ENCODE measurements at regions not wholly inside any gene's neighbourhood (a gene's known extent, or its start where the extent isn't known, plus 50 kb on each side); places are given as distances from the start of the nearest gene placed in this dataset.

GRCh38 chr6:167648501-167649278, 178.0 kb upstream of the AFDN start:
- DNase-seq (ENCODE audit: insufficient read length, low spot score) (no peak), FAIRE-seq (no peak)
- TF ChIP-seq, protein P1, sequence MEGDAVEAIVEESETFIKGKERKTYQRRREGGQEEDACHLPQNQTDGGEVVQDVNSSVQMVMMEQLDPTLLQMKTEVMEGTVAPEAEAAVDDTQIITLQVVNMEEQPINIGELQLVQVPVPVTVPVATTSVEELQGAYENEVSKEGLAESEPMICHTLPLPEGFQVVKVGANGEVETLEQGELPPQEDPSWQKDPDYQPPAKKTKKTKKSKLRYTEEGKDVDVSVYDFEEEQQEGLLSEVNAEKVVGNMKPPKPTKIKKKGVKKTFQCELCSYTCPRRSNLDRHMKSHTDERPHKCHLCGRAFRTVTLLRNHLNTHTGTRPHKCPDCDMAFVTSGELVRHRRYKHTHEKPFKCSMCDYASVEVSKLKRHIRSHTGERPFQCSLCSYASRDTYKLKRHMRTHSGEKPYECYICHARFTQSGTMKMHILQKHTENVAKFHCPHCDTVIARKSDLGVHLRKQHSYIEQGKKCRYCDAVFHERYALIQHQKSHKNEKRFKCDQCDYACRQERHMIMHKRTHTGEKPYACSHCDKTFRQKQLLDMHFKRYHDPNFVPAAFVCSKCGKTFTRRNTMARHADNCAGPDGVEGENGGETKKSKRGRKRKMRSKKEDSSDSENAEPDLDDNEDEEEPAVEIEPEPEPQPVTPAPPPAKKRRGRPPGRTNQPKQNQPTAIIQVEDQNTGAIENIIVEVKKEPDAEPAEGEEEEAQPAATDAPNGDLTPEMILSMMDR (IDR thresholded peaks at IDR 0.05; ENCODE audit: insufficient read depth, missing control alignments) = no peak

GRCh38 chr6:167649476-167649875, 177.2 kb upstream of the AFDN start:
- DNase-seq (ENCODE audit: insufficient read length, low spot score) (no peak), FAIRE-seq (no peak)
- TF ChIP-seq, protein P1 (IDR thresholded peaks at IDR 0.05; ENCODE audit: insufficient read depth, missing control alignments) = no peak

DNA sequence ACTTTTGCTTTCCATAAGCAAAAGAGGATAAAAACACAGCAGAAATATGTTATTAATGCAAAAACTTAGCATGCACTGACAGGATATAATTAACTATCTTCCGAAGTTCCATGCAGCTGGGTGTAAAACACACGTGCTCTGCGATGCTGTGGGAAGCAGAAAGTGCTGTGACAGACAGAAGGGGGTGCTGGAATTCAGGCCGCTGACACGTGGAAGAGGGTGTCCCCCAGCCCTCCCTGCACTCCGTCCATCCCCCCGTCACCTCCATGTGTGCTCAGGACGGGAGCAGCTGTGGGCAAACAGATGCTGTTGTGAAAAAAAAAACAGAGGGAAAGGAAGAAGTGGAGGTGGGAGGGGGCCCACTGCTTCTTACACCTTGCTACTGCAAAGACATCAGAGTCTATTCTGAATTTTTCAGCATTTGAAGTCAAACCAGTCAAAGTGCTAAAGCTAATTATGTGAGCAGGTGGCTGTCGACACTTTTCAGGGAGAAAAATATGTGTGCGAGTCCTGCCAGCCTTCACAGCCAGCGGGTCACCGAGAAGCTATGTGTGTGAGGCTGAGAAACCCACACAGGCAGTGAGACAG, 175.9 kb upstream of the AFDN start:
- FAIRE-seq (no peak), DNase-seq (ENCODE audit: insufficient read length, low spot score) (no peak)
- TF ChIP-seq, protein P1 (IDR thresholded peaks at IDR 0.05; ENCODE audit: insufficient read depth, missing control alignments) = no peak

DNA sequence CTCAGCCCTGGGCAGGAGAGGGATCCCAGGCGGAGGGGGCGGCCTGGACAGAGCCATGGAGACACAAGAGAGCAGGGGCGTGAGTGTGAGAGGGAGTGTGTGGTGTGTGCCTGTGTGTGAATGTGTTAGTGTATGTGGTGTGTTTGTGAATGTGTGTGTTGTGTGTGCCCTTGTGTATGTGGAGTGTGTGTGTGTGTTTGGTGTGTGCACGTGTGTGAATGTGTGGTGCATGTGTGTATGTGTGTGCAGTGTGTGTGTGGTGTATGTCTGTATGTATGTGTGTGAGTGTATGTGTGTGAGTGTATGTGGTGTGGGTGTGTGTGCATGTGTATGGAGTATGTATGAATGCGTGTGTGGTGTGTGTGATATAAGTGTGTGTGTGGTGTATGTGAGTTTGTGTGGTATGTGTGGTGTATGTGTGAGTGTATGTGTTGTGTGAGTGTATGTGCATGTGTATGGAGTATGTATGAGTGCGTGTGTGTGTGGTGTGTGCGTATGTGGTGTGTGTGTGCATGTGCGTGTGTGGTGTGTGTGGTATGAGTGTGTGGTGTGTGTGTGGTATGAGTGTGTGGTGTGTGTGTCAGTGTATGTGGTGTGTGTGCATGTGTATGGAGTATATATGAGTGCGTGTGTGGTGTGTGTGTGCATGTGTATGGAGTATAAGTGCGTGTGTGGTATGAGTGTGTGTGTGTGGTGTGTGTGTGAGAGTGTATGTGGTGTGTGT, 175.2 kb upstream of the AFDN start:
- DNase-seq (ENCODE audit: insufficient read length, low spot score) = no peak
- TF ChIP-seq, protein P1 (IDR thresholded peaks at IDR 0.05; ENCODE audit: insufficient read depth, missing control alignments) = no peak
- FAIRE-seq = no peak

DNA sequence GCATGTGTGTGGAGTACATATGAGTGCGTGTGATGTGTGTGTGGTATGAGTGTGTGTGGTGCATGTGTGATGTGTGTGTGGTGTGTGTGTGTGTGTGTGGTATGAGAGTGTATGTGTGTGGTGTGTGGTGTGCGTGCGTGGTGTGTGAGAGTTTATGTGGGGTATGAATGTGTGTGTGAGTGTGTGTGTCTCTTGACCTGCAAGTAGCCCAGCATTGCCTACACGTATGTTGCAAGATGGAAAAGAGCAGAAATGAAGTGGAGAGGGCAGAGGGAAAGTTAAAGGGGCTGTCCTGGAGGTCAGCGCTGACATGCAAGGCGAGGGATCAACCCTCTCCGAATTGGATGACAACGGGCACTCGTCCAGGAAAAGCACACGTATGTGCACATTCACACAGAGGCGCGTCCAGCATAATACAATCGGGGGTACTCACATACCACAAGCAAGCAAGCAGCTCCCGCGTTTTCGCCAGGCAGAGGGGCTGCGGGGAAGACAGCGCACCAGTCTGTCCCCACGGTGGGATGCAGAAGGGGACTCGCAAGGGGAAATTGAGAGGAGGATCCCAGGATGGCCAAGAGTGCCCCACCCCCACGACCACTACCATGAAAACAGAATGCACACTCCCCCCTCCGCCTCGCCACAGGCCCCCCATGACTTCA, 174.5 kb upstream of the AFDN start:
- FAIRE-seq (no peak), DNase-seq (ENCODE audit: insufficient read length, low spot score) (no peak)
- TF ChIP-seq, protein P1 (IDR thresholded peaks at IDR 0.05; ENCODE audit: insufficient read depth, missing control alignments) = no peak

- no peak for DNase-seq (ENCODE audit: insufficient read length, low spot score)
- FAIRE-seq = no peak
- TF ChIP-seq, protein P1 (IDR thresholded peaks at IDR 0.05; ENCODE audit: insufficient read depth, missing control alignments) = no peak
Measured at GRCh38 chr6:167652701-167653095, 174.0 kb upstream of the AFDN start.

Data from D721Med (cell line).